ENCODE measurements at regions not wholly inside any gene's neighbourhood (a gene's known extent, or its start where the extent isn't known, plus 50 kb on each side); places are given as distances from the start of the nearest gene placed in this dataset.

DNA sequence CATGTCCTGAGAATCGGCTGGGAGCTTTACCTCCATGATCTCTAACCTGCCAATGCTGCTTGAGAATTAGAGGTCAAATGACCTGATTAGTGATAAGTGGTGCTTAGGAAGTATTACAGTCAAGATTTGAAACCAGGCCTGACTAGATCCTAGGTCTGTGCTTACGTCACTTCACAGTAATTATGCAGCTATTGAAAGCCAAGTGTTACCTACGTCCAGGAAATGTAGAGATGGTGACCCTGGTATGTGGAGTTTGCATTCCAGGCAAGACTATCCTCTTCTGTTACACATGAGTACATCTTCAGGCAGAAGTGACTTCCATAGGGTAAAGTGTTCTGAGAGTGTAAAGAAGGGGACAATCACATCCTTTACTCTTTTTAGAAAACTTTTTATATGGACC lies 530.4 kb upstream of the TENM4 start:
- DNase-seq (ENCODE audit: low read depth in 1 of 2, low spot score in 2 of 2) (no peak), FAIRE-seq (no peak)
- no peak overlapping the region for H3K9ac ChIP-seq (replicated peaks in 1 of 4; ENCODE audit: extremely low read depth in 1 of 4, low read depth in 3 of 4, low read length in 3 of 4)
- no peaks in the 10 kb centered on the region for H3K79me1 ChIP-seq (ENCODE audit: low read depth, low read length)
- H3K56ac ChIP-seq (replicated peaks; ENCODE audit: insufficient read length, low read depth, low read length) = no peak overlapping the region
- no peak overlapping the region for H2BK12ac ChIP-seq (ENCODE audit: low read depth, low read length)
- H3K23ac ChIP-seq (ENCODE audit: insufficient read length) = no peak overlapping the region
- no peak overlapping the region for H2AFZ ChIP-seq (ENCODE audit: low read length)
- H3K79me2 ChIP-seq (ENCODE audit: control insufficient read depth in 1 of 2, insufficient read depth in 2 of 2, low read length in 2 of 2) = no peaks in the 10 kb centered on the region
- H3K4me2 ChIP-seq (ENCODE audit: insufficient read depth in 1 of 2, low read depth in 2 of 2, low read length in 2 of 2) = no peak overlapping the region
- CTCF ChIA-PET (ENCODE audit: partially characterized antibody) = interaction anchor here (1.2 to 1.3 kb wide), 2 partner anchors 11 to 116 kb away, joined by 3 read pairs; no protein-coding TSS in a partner anchor
- WGBS, 2 experiments (ENCODE audit: extremely low coverage in 1 of 2, insufficient coverage in 1 of 2, insufficient read length in 1 of 2, insufficient replicate concordance in 2 of 2, low coverage in 1 of 2, low lambda C conversion rate in 2 of 2, missing lambda C conversion rate in 1 of 2) = 96% methylated on average over 3 of the region's 3 CpGs; no CpG with 5 or more reads in 1 of the 2 experiments
- no peak overlapping the region for H2AK5ac ChIP-seq (ENCODE audit: low read depth, low read length)
- POLR2A ChIA-PET (ENCODE audit: partially characterized antibody) = no interaction called here
- H2BK5ac ChIP-seq (ENCODE audit: low read depth, low read length) = no peak overlapping the region
- no peaks in the 10 kb centered on the region for H3K36me3 ChIP-seq (ENCODE audit: control insufficient read depth in 2 of 4, insufficient read depth in 4 of 4, low read length in 3 of 4)
- H3K27ac ChIP-seq (ENCODE audit: low read depth, low read length) = no peak overlapping the region
- no peaks in the 10 kb centered on the region for H3K27me3 ChIP-seq (replicated peaks in 1 of 4; ENCODE audit: control insufficient read depth in 3 of 4, extremely low read depth in 1 of 4, insufficient read depth in 3 of 4, low read length in 3 of 4)
- no peak overlapping the region for H4K8ac ChIP-seq (ENCODE audit: extremely low read depth, insufficient read depth, low read length)
- H3K4ac ChIP-seq (replicated peaks; ENCODE audit: insufficient read length, low read depth, low read length) = no peak overlapping the region
- H4K20me1 ChIP-seq (replicated peaks in 1 of 2; ENCODE audit: control insufficient read depth in 1 of 2, insufficient read depth in 2 of 2, low read length in 2 of 2) = no peaks in the 10 kb centered on the region
- H3K14ac ChIP-seq (ENCODE audit: insufficient read length) = no peak overlapping the region
- H2BK120ac ChIP-seq (replicated peaks; ENCODE audit: low read depth, low read length) = no peak overlapping the region
- no peak for TF ChIP-seq GABPA (IDR thresholded peaks at IDR 0.05; ENCODE audit: borderline replicate concordance, insufficient read depth, low read length)
- peak; percentile 59 for TF ChIP-seq TEAD4 (IDR thresholded peaks at IDR 0.05; ENCODE audit: low read depth, low read length)
- TF ChIP-seq EZH2 (IDR thresholded peaks at IDR 0.05; ENCODE audit: low read depth, low read length, severe bottlenecking) = no peak
- TF ChIP-seq HDAC6 (IDR thresholded peaks at IDR 0.05; ENCODE audit: low read depth, low read length) = no peak
- no peak for TF ChIP-seq EP300 (IDR thresholded peaks at IDR 0.05; ENCODE audit: borderline replicate concordance in 1 of 2, low read depth in 2 of 2, low read length in 2 of 2)
- no peak overlapping the region for H3K4me3 ChIP-seq (ENCODE audit: extremely low read depth in 1 of 4, insufficient read depth in 2 of 4, low read depth in 3 of 4, low read length in 4 of 4)
- H3K23me2 ChIP-seq (ENCODE audit: low read depth, low read length) = no peaks in the 10 kb centered on the region
- no peak overlapping the region for H4K91ac ChIP-seq (replicated peaks; ENCODE audit: insufficient read length, low read length)
- no peak overlapping the region for H2BK15ac ChIP-seq (ENCODE audit: low read length)
- no peak overlapping the region for H3K18ac ChIP-seq (ENCODE audit: extremely low read depth, low read length)
- no peak overlapping the region for H4K5ac ChIP-seq (ENCODE audit: insufficient read length, low read depth, low read length)
- peaks cover 0 to 7% (median 0%) of the 10 kb centered on the region in 4 experiments; a peak in 1 of 7 replicates for H3K4me1 ChIP-seq (replicated peaks in 1 of 4; ENCODE audit: control insufficient read depth in 3 of 4, insufficient read depth in 4 of 4, low read length in 3 of 4)
- no peak overlapping the region for H2BK20ac ChIP-seq (ENCODE audit: low read length)
- H3K9me3 ChIP-seq (ENCODE audit: insufficient read depth in 2 of 2, low read depth in 1 of 2, low read length in 1 of 2) = no peaks in the 10 kb centered on the region

All from H1 (cell line).